Stimulated activated CD8-positive, alpha-beta memory T cell treated with anti-CD3 and anti-CD28 coated beads, Interleukin-15, amount 100 ng/mL, for 48 hours (primary cell): ENCODE measurements at regions not wholly inside any gene's neighbourhood (a gene's known extent, or its start where the extent isn't known, plus 50 kb on each side); places are given as distances from the start of the nearest gene placed in this dataset.
"Not testable (repeated sequence)": the region's sequence is repeated elsewhere in the genome, so short reads cannot be mapped to it uniquely, and the experiment has no call there.

ENCODE experiments used
- DNase-seq, 2 donors: peaks; one replicate each; pipeline ENCODE4 v3.0.0-alpha.2; 2020; ENCODE audit warnings: low read depth in 2 of 2

DNA sequence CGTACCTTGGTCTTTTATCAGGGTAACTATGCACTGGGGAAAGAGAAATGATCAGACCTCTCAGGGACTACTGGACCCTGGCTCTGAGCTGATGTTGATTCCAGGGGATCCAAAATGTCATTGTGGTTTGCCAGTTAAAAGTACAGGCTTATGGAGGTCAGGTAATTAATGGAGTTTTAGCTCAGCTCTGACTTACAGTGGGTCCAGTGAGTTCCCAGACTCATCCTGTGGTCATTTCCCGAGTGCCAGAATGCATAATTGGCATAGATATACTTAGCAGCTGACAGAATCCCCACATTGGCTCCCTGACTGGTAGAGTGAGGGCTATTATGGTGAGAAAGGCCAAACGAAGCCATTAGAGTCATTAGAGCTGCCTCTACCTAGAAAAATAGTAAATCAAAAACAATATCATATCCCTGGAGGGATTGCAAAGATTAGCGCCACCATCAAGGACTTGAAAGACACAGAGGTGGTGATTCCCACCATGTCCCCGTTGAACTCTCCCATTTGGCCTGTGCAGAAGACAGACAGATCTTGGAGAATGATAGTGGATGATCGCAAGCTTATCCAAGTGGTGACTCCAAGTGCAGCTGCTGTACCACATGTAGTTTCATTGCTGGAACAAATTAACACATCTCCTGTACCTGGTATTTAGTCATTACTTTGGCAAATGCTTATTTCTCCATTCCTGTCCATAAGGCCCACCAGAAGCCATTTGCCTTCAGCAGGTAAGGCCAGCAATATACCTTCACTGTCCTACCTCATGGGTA lies 152.4 kb downstream of the THBS2 start:
- no peak for DNase-seq

- DNase-seq = no peak
These were observed 154.0 kb downstream of the THBS2 start for GRCh38 chr6:169099411-169100202.

DNA sequence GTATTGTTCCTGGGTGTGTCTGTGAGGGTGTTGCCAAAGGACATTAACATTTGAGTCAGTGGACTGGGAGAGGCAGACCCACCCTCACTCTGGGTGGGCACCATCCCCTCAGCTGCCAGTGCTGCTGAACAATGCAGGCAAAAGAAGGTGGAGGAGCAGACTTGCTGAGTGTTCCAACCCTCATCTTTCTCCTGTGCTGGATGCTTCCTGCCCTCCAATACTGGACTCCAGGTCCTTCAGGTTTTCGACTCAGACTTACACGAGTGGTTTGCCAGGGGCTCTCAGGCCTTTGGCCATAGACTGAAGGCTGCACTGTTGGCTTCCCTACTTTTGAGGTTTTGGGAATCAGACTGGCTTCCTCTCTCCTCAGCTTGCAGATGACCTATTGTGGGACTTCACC lies 155.0 kb downstream of the THBS2 start:
- not testable (repeated sequence) for DNase-seq

DNA sequence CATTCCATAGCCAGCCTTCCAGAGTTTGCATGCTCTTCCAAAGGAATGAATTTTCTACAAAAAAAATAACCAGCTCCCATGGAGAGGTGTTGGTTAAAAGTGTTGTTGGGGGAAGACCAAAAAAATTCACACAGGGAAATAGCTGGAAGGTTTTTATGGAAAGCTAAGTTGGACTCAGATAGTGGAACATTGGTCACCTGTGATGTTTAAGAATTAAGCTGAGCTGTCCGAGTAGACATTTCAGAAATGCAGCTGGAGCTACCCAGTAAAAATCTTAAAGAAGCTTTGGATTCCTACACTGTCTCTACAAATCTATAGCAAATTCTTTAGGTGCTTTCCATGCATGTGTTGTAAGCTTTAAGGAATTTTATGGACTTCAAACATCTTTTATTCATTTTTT lies 155.5 kb downstream of the THBS2 start:
- DNase-seq = no peak

DNA sequence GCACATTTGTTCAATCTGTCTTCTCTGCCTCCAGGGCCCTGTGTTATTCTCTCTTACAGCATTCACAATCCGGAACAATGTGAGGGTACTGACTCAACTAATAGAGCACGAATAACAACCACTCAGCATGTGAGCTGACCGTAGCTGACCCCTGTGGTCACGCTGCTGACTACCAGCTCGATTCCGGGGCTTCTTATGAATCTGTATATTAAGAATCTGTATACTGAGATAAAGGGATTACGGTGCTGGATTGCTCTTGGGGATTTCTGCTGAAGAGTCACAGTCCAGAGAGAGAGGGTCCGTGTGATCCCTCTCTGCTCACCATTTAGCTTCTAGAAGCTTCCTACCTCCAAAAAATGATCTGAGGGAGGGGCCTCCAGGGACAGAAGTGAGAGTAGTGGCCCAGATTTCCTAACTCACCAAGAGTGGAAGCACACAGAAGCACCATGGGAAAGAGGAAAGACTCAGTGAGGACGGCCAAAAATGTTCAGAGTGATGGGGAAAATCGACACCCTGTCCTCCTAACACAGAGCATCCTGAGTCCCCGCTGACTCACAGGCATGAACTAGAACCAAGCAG lies 156.2 kb downstream of the THBS2 start:
- DNase-seq = no peak

GRCh38 chr6:169096388-169096787 lies 157.3 kb downstream of the THBS2 start:
- no peak for DNase-seq

DNA sequence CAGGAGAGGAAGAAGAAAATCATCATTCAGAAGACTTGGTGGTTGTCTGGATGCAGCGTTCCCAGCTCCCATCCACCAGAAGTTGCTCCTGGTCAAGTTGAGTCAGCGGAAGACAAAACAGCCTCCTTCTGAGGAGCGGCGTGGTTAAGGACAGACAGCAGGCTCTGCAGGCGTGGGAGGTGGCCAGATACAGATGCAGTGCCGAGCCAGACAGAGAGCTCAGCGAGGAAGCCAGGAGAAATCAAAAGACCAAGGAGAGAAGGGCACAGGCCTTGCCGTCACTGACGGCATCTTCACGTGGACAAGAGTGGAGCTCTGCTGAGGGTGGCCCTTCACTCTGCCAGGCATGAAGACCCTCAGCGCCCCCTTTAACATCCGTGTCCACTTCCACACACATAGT lies 158.5 kb downstream of the THBS2 start:
- no peak for DNase-seq

DNA sequence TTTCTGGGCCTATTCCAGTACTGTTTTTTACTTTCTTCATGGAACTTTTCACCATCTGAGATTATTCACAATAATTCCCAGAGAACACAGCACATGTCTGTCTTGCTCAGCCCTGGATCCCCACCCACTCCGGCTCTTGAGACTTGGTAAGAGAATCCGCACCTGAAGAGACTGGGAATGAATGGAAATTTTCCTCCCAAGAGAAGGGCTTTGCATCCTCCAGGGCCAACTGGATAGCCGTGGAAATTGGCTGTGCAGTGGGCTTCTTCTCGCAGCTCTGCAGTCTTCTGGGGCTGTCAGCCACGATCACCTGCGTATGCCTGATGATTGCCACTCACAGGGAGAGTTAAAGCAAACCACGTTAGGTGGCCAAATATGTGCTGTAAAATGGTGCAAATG lies 159.1 kb downstream of the THBS2 start:
- no peak for DNase-seq

GRCh38 chr6:169093770-169094551 lies 159.7 kb downstream of the THBS2 start:
- DNase-seq = no peak

DNA sequence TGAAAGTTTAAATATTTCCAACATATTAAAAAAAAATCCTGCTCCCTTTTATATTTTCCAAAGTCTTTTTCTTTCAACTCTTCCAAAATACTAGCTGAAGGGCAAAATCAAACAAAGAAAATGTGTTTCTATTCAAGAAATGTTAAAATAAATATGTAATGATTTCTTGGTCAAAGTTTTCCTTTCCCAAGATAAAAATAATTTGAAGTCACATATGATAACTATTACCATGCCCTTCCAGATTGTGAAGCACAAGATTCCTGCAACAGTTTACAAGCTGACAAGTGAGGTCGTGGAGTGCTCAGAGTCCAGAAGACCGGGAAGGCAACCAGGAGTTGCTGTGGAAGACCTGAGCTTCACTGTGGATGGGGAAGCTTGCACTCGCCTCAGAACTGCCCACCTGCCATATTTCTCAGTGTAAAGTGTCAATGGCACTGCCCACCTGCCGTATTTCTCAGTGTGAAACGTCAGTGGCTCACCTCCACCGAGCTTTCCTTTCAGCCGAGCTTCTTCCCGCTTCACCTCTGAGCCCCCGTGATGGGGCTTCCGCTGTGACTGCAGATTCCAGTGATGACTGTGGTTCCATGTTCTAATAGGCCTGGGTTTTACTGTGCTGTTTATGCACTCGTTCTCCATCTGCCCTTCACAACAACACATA lies 160.5 kb downstream of the THBS2 start:
- DNase-seq = no peak

DNA sequence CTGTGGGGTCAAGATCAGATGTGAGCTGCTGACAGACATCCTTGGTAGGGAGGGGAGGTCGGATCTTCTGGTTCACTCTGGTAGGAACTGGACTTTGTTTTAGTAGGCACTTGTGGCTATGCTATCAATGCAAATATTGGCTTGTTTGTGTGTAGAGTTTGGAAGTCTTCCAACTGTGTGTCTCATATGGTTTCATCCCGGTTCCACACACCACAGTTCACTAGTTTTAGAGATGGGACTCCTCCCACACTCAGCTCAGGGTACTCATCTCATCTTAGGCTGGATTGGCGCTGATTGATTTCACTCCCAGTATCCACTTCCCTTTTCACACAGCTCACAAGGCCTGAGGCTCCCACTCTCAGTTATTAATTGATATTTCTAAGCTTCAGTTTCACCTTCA lies 161.3 kb downstream of the THBS2 start:
- no peak for DNase-seq

DNA sequence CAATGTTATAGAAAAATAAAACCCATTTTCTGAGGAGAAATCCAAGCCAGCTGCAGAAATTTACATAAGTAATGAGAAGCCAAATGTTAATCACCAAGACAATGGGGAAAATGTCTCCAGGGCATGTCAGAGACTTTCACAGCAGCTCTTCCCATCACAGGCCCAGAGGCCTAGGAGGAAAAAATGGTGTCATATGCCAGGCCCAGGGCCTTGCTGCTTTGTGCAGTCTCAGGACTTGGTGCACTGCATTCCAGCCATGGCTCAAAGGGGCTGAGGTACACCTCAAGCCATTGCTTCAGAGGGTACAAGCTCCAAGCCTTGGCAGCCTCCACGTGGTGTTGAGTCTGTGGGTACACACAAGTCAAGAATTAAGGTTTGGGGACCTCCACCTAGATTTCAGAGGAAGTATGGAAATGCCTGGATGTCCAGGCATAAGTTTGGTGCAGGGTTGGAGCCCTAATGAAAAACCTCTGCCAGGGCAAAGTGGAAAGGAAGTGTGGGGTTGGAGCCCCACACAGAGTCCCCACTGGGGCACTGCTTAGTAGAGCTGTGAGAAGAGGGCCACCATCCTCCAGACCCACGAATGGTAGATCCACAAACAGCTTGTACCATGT lies 163.0 kb downstream of the THBS2 start:
- not testable (repeated sequence) for DNase-seq

GRCh38 chr6:169088762-169089161 lies 164.9 kb downstream of the THBS2 start:
- no peak for DNase-seq

- DNase-seq = no peak
These were observed 166.1 kb downstream of the THBS2 start for GRCh38 chr6:169087443-169088041.

DNA sequence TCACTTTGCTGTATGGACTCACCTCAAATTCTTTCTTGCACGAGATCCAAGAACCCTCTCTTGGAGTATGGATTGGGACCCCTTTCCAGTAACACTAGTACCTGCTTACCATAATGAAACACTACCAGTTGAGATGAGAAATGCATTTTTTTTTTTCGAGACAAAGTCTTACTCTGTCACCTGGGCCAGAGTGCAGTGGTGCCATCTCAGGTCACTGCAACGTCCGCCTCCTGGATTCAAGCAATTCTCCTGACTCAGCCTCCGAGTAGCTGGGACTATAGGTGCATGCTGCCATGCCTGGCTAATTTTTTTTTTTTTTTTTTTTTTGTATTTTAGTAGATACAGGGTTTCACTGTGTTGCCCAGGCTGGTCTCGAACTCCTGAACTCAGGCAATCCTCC lies 167.0 kb downstream of the THBS2 start:
- not testable (repeated sequence) for DNase-seq

DNA sequence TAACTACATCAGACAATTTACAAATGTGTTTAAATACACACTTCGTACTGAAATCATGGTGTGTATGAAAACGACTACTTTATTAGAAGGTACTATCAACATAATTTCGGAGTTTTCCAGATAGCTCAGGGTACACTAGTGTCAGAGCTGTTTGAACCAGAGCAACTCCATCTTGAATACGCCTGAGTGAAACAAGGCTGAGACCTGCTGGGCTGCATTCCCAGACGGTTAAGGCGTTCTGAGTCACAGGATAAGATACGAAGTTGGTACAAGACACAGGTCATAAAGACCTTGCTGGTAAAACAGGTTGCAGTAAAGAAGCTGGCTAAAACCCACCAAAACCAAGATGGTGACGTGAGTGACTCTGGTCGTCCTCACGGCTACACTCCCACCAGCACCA lies 167.6 kb downstream of the THBS2 start:
- DNase-seq = no peak

- no peak for DNase-seq
These were observed 168.2 kb downstream of the THBS2 start for GRCh38 chr6:169085466-169085865.

GRCh38 chr6:169084557-169084956 lies 169.1 kb downstream of the THBS2 start:
- DNase-seq = not testable (repeated sequence)

DNA sequence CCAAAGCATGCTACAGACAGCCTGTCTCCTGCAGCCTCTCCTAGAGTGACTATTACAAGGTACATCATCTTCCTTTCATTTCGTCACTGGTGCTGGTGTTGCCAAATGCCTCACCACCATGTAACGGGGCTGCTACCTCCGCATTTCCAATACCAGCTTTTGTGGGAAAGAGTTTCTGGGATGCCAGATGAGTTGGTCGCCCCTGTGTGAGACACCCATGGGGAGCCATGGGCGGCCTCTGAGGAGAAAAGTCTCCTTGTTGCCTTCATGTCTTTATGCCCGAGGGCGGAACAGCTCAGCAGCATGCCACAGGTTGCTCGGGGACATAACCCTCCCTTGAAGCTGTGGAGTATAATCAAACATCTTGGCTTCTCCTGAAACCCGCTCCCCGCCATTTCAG lies 169.6 kb downstream of the THBS2 start:
- DNase-seq = no peak

GRCh38 chr6:169083508-169083874 lies 170.2 kb downstream of the THBS2 start:
- no peak for DNase-seq
